Chondrocyte (in vitro differentiated cells): ENCODE measurements at regions not wholly inside any gene's neighbourhood (a gene's known extent, or its start where the extent isn't known, plus 50 kb on each side); places are given as distances from the start of the nearest gene placed in this dataset.

Source experiments
- DNase-seq: peaks from one replicate; pipeline ENCODE4 v3.0.0; 2021; ENCODE audit warnings: mixed read lengths, low spot score
- H3K27ac Mint-ChIP-seq: one replicate; pipeline ENCODE4 v1.8.0; 2021; ENCODE audit warnings: mild to moderate bottlenecking, moderate library complexity, mixed read lengths; ENCODE audit not compliant: unreplicated experiment
- H3K27me3 Mint-ChIP-seq: 2 replicates; pipeline ENCODE4 v1.8.0; 2021; ENCODE audit warnings: low read depth, mixed read lengths
- H3K36me3 Mint-ChIP-seq: 2 replicates; pipeline ENCODE4 v1.8.0; 2021; ENCODE audit warnings: low read depth, mixed read lengths
- H3K4me1 Mint-ChIP-seq: 2 replicates; pipeline ENCODE4 v1.8.0; 2021; ENCODE audit warnings: low read depth, mild to moderate bottlenecking, mixed read lengths
- H3K4me3 Mint-ChIP-seq: one replicate; pipeline ENCODE4 v1.8.0; 2021; ENCODE audit warnings: mild to moderate bottlenecking, moderate library complexity, mixed read lengths; ENCODE audit not compliant: unreplicated experiment
- H3K9me3 Mint-ChIP-seq: 2 replicates; pipeline ENCODE4 v1.8.0; 2021; ENCODE audit warnings: low read depth, mixed read lengths
- CTCF ChIP-seq: fragments of 200-600 bp; sonication (generic); IDR thresholded peaks from 2 replicates; pipeline ENCODE4 v1.5.0; 2021; ENCODE audit warnings: antibody characterized with exemption, mild to moderate bottlenecking, moderate library complexity

- H3K36me3 Mint-ChIP-seq: peaks cover 2% of the 10 kb centered on the region
- peaks cover 35% of the 10 kb centered on the region for H3K27me3 Mint-ChIP-seq
- no peaks in the 10 kb centered on the region for H3K4me1 Mint-ChIP-seq
- H3K9me3 Mint-ChIP-seq: peaks cover 16% of the 10 kb centered on the region
- no peak overlapping the region for H3K4me3 Mint-ChIP-seq
- H3K27ac Mint-ChIP-seq: no peak overlapping the region
- no peak for DNase-seq
- TF ChIP-seq CTCF: no peak
Measured at GRCh38 chr9:97779608-97780007, 73.4 kb upstream of the FOXE1 start.

GRCh38 chr9:97781902-97782301 lies 71.1 kb upstream of the FOXE1 start:
- Mint-ChIP-seq H3K27ac (no peak overlapping the region), H3K4me1 (no peaks in the 10 kb centered on the region), H3K9me3 (peaks cover 16% of the 10 kb centered on the region), H3K36me3 (peaks cover 2% of the 10 kb centered on the region), H3K27me3 (peaks cover 25% of the 10 kb centered on the region), H3K4me3 (no peak overlapping the region)
- no peak for DNase-seq
- TF ChIP-seq CTCF: no peak

- no peak for TF ChIP-seq CTCF
- no peak for DNase-seq
Measured at GRCh38 chr9:97786341-97786740, 66.7 kb upstream of the FOXE1 start.

GRCh38 chr9:97787551-97787950 lies 65.5 kb upstream of the FOXE1 start:
- Mint-ChIP-seq H3K27ac (no peak overlapping the region), H3K4me3 (no peak overlapping the region), H3K9me3 (no peaks in the 10 kb centered on the region), H3K4me1 (no peaks in the 10 kb centered on the region), H3K27me3 (peaks cover 26% of the 10 kb centered on the region), H3K36me3 (no peaks in the 10 kb centered on the region)
- TF ChIP-seq CTCF: no peak
- DNase-seq: no peak

More at GRCh38 chr9:97786341-97786740, 66.7 kb upstream of the FOXE1 start:
- peaks cover 34% of the 10 kb centered on the region for H3K27me3 Mint-ChIP-seq
- no peaks in the 10 kb centered on the region for H3K36me3 Mint-ChIP-seq
- H3K4me3 Mint-ChIP-seq: no peak overlapping the region
- no peaks in the 10 kb centered on the region for H3K9me3 Mint-ChIP-seq
- H3K27ac Mint-ChIP-seq: no peak overlapping the region
- H3K4me1 Mint-ChIP-seq: no peaks in the 10 kb centered on the region

- Mint-ChIP-seq H3K27me3 (peaks cover 19% of the 10 kb centered on the region), H3K36me3 (no peaks in the 10 kb centered on the region), H3K4me1 (no peaks in the 10 kb centered on the region), H3K4me3 (no peak overlapping the region), H3K27ac (no peak overlapping the region), H3K9me3 (no peaks in the 10 kb centered on the region)
- TF ChIP-seq CTCF: no peak
- no peak for DNase-seq
Measured at GRCh38 chr9:97788763-97789663, 64.0 kb upstream of the FOXE1 start.
